ENCODE measurements at regions not wholly inside any gene's neighbourhood (a gene's known extent, or its start where the extent isn't known, plus 50 kb on each side); places are given as distances from the start of the nearest gene placed in this dataset.

GRCh38 chr2:226405465-226405864 lies 394.2 kb downstream of the IRS1 start:
- TF ChIP-seq CTCF (IDR thresholded peaks at IDR 0.05; ENCODE audit: low read length) (no peak), EZH2 (IDR thresholded peaks at IDR 0.05; ENCODE audit: borderline replicate concordance, low read length) (no peak)

All from OCI-LY1 (cell line).